Activated CD4-positive, alpha-beta T cell treated with anti-CD3 and anti-CD28 coated beads, Interleukin-2, amount 50 U/mL, for 16 hours (primary cell): ENCODE measurements at regions not wholly inside any gene's neighbourhood (a gene's known extent, or its start where the extent isn't known, plus 50 kb on each side); places are given as distances from the start of the nearest gene placed in this dataset.

Source experiments
- DNase-seq: peaks from one replicate; pipeline ENCODE4 v3.0.0-alpha.2; 2020

- DNase-seq: no peak
Measured at GRCh38 chr4:145427991-145428390, 53.7 kb upstream of the SMAD1 start.

- no peak for DNase-seq
Measured at GRCh38 chr4:145427221-145427620, 54.4 kb upstream of the SMAD1 start.

DNA sequence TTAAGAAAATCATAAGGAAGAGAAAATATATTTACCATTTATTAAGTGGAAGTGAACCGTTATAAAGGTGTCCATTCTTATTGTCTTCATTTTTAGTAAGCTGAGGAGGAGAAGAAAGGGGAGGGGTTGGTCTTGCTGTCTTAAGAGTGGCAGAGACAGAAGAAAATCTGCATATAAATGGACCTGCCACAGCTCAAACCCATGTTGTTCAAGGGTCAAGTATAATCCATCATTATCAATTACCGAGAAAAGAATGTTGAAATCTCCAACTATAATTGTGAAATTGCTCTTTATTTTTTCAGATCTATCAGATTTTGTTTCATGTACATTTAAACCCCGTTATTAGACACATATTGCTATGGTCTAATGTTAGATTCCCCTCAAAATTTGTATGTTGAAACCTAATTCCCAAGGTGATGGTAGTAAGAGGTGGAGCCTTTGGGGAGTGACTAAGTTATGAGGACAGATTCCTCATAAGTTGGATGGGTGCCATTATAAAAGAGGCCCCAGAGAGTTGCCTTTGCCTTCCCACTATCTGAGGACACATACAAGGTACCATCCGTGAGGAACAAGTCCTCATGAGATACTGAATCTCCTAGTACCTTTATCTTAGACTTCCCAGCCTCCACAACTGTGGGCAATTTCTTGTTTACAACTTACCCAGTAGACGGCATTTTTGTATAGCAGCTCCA is 58.5 kb upstream of the SMAD1 start:
- no peak for DNase-seq

GRCh38 chr4:145420595-145421214 is 60.9 kb upstream of the SMAD1 start:
- no peak for DNase-seq

- no peak for DNase-seq
Measured at GRCh38 chr4:145418739-145419138, 62.9 kb upstream of the SMAD1 start.

- DNase-seq: no peak
Measured at GRCh38 chr4:145417348-145418130, 64.1 kb upstream of the SMAD1 start.

- DNase-seq: no peak
Measured at GRCh38 chr4:145414841-145415240, 66.8 kb upstream of the SMAD1 start.

DNA sequence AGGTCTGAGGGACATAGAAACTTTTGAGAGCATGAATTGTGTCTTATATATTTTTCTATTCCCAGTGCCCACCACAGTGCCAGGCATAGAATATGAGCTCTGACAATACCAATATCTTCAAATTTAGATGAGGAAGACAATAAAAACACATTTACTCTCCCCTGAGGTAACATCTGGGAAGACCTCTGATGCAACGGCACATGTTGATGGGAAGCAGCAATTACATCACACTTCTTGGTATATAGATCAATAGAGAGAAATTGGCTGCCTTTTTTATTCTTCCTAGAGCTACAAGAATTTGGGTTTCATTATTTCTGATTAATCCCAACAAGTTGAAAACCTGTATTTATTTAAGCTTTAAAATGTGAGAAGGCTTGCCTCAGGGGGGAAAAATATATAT is 67.4 kb upstream of the SMAD1 start:
- no peak for DNase-seq

DNA sequence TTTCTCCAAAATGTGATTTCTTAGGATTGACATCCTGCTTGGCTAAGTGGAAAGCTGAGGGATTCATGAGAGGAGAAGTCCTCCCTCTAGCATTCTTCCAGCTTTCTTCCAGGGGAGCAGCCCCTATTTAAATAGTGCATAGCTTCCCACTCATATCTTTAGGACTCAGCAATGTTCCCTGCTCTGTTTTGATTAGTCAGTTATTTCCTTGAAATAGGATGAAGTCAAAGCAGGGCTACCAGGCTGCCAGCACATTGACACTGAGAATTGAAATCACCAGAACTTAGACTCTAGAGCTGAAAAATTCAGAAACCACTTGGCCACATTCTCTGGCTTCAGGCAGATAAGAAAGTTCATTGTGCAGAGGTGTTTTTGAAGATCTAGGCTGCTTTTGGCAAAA is 74.7 kb upstream of the SMAD1 start:
- DNase-seq: no peak

- DNase-seq: no peak
Measured at GRCh38 chr4:145404761-145405160, 76.9 kb upstream of the SMAD1 start.

DNA sequence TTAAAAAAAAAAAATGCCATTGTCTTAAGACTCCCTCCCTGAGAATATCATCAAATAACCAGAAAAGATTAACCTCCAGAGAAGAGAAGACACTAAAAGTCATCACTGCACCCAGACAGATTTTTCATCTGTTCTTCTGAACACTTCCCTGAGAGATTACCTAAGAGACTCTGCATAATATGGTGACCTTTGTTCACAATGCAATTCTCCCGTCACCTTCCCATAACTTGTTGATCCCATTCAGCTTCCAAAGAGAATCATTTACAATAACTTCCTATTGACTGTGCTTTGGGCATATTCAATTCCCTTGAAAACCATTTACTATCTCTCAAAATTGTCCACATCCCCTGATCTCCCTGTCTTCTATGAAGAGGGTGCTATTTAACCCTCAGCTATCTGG is 85.1 kb upstream of the SMAD1 start:
- DNase-seq: no peak

- DNase-seq: no peak
Measured at GRCh38 chr4:145390571-145390970, 91.1 kb upstream of the SMAD1 start.

DNA sequence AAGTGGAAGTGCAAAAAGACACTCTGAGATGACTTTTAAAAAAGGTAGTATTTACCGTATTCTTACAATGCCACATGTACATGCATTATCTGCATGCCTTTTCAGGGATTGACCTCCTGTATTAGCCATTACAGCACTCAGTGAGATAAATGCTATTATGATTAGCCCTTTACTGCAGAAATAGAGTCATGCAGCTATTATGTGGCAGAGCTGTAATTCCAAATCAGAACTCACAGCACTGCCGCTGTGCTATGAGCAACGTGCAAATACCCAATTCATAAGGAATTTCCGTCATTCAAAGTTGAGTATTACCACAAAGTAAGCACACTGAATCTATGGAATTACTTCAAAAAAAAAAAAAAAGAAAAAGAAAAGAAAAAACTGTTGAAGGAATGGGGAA is 92.1 kb upstream of the SMAD1 start:
- DNase-seq: no peak

DNA sequence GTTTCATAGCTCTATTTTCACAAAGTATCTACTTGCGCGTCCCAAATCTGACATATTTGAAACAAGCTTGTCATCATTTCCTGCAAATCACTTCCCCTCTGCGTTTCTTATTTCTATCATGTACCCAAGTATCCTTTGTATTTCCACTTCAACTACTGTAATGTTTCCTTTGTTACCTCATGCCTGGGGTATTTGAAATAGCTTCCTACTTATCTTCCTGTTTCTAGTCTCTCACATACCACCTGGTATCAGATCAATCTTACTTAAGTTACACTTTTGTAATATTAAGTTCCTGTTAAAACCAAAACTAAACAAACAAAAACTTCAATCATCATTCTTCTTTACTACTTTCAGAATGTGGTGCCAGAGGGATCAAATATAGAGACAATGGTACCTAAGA is 93.6 kb upstream of the SMAD1 start:
- no peak for DNase-seq

DNA sequence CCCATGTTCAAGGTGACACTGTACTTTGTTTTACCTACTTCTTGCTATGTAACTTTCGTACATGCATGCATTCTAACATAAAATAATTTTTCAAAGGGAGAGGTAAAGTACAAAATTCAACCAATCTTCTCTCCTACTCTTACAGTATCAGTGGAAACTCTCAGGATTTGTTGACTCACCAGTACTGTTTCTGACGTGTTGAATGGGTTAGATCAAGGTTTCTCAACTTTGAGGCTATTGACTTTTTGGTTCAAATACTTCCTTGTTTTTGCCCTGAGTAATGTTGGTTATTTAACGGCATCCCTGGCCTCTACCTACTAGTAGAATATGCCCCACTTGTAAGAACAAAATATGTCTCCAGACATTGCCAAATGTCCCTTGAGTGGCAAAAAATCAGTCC is 94.6 kb upstream of the SMAD1 start:
- no peak for DNase-seq

GRCh38 chr4:145381163-145381562 is 100.5 kb upstream of the SMAD1 start:
- DNase-seq: no peak

DNA sequence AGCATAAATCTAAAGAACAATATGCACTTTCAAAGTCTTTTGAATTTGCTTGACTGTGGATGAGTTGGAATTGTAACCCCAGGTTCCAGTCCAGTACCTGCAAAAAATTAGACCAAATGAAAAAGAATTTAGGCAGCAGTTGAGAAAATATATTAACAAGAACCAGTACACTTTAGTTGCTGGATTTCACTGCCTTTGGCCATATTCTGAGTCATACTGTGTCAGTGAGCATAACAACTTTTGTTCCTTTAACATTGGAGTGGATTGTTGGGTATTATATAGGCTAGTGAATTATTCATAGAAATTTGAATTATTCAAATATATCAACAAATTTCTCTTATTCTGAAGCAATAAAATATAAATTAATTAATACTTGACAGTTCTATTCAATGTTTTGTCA is 101.5 kb upstream of the SMAD1 start:
- no peak for DNase-seq

GRCh38 chr4:145375416-145375815 is 106.2 kb upstream of the SMAD1 start:
- no peak for DNase-seq

DNA sequence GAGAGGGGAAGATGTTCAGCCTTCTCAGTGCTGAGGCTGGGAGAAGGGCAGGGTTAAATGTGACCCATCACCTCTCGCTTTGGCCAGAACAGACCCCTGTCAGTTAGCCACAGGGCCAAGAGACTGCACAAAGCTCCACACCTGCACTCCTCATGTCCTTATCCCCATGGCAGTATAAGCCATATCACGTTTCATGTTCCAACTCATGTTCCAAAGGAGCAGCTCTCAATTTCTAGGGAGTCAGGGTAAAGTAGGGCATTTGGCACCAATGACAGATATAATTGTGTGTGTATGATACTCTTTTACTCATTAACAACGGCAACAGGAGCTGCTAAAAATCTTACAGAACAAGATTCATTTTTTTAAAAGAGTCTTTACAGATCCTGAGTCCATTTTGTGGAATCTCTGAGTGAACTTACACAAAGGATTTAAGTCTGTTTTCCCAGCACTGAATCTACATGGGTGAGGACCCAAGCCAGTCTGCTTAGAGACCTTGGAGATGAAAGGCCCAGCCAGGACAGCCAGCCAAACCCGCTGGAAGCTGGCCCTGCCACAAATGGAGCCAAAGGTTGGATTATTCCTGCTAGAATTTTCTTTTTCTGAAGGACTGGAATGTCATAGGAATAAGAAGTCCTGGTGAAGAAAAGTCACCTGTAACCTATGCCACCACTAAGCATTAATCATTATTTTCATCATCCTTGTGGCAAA is 129.1 kb upstream of the SMAD1 start:
- DNase-seq: no peak

GRCh38 chr4:145351922-145352321 is 129.7 kb upstream of the SMAD1 start:
- DNase-seq: no peak

GRCh38 chr4:145351162-145351561 is 130.5 kb upstream of the SMAD1 start:
- no peak for DNase-seq

DNA sequence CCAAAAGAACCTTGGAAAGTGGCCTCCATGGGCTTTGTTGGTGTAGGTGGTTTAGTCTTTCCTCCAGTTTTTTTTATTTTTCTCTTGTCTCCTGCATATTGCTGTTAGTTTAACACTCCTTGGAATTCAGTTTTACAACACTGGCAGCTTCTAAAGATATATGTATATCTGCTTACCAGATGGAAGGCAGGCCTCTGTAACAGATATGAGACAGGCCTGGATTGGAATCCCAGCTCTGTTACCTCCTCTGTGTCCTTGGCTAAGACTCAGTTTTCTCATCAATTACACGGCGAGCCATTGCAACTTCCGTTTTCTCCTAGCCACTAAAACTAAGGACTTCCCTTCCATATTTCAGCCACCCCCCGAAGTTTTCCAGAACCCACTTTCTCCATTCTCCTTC is 133.4 kb upstream of the SMAD1 start:
- no peak for DNase-seq

DNA sequence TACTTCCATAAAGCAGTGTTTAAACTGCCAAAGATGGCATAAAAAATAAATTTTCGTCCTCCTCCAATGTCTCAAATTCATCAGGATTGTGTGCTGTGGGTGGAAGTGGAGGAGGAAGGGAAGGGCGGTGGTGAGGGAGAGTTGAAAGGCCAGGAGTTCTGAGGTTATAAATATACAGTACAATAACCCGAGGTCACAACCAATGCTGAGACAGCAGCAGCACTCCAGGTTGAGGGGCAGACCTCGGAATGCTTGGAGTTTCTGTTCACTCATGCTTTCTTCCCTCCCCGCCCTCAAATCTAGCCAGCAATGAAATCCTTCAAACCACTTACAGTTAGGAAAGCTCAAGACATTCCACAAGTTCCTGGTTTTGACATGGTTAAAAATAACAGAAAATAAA is 134.0 kb upstream of the SMAD1 start:
- no peak for DNase-seq

DNA sequence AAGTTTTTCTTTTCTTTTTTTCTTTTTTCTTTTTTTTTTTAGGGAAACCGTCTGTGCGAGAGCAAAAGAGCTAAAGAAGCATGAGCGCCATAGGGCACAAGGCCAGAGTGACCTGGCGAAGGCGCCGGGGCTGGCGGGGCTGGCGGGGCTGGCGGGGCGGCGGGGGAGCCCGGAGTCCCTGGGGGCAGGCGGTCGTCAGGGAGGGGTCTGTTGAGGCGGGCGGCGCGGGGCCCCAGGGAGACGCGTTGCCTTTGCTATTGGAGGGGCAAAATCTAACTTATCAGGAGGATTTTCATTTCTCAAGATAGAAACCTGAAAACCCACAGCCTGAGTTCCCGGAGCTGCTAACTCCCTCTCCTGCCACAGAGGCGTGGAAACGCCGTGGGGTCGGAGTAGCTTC is 135.6 kb upstream of the SMAD1 start:
- no peak for DNase-seq
